ENCODE measurements at regions not wholly inside any gene's neighbourhood (a gene's known extent, or its start where the extent isn't known, plus 50 kb on each side); places are given as distances from the start of the nearest gene placed in this dataset.

DNA sequence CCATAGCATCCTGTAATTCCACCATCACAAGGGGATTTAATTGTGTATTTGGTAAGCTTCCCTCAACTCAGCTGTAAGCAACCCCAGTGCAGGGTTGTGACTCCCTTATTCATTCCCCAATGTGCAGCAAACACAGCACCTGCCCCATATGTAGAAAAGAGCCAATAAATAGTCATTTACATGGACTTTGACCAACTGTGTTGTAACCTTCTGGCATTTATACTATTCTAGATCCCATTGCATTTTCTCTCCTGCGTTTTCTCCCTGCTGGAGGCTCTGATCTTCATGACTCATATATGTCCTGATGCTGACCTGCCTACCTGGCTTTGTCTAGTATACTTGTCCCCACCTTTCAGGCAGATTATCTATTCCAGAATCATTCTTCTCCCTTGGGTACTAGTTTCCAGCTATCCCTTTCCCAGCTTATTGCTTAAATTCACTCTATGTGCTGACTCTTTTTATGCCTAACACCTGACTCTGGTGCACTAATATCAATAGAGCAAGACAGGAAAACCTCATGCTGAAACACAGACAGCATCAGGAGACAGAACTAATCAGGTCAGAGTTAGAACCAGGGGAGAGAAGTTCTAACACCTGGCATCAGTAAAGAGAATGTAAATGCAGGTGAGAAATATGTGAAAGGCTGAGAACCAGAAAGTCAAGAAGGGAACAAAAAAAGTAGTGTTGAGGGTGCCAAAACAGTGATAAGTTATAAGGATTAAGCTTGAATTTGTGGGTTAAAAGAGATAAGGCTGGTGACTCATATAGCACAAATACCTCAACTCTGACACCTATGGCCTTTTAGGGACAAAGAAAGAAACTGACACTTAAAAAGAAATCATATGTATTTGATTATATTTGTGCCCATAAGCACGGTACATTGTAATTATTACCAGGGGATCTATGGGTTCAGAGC, 402.7 kb downstream of the IPMK start:
- TF ChIP-seq, protein P1, sequence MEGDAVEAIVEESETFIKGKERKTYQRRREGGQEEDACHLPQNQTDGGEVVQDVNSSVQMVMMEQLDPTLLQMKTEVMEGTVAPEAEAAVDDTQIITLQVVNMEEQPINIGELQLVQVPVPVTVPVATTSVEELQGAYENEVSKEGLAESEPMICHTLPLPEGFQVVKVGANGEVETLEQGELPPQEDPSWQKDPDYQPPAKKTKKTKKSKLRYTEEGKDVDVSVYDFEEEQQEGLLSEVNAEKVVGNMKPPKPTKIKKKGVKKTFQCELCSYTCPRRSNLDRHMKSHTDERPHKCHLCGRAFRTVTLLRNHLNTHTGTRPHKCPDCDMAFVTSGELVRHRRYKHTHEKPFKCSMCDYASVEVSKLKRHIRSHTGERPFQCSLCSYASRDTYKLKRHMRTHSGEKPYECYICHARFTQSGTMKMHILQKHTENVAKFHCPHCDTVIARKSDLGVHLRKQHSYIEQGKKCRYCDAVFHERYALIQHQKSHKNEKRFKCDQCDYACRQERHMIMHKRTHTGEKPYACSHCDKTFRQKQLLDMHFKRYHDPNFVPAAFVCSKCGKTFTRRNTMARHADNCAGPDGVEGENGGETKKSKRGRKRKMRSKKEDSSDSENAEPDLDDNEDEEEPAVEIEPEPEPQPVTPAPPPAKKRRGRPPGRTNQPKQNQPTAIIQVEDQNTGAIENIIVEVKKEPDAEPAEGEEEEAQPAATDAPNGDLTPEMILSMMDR (IDR thresholded peaks at IDR 0.05; ENCODE audit: low read depth, low read length): no peak
- H3K4me3 ChIP-seq (ENCODE audit: low read depth, low read length): no peak overlapping the region

DNA sequence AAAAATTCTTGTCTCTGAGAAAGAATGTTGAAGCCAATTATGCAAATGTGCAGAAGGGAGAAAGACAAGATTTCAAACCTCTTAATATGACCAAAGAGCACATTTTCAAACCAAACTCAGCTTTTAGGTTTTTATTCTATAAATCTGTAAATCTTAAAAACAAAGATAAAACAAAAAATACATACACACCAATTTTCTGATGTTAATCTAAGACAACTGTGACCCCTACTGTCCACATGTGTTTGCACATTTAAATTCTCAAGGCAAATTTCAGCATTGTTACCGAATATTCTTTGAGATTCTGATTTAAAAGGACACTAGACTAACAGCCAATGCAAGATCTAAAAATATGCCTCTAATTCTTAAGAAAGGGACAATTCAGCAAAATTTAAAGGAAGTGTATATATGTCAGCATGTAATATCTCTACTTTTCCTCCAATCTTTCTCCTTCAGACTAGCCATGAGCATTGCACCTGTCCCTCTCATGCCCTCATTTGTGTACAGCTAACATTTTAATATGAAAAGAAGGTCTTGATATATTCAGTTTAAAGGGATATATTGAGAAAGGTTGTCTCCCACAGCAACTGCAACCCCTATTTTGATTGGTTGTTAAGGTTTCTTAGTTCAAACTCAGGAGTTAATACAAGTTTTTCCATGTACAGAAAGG, 417.9 kb downstream of the IPMK start:
- no peak overlapping the region for H3K4me3 ChIP-seq (ENCODE audit: low read depth, low read length)
- TF ChIP-seq, protein P1 (IDR thresholded peaks at IDR 0.05; ENCODE audit: low read depth, low read length): no peak

DNA sequence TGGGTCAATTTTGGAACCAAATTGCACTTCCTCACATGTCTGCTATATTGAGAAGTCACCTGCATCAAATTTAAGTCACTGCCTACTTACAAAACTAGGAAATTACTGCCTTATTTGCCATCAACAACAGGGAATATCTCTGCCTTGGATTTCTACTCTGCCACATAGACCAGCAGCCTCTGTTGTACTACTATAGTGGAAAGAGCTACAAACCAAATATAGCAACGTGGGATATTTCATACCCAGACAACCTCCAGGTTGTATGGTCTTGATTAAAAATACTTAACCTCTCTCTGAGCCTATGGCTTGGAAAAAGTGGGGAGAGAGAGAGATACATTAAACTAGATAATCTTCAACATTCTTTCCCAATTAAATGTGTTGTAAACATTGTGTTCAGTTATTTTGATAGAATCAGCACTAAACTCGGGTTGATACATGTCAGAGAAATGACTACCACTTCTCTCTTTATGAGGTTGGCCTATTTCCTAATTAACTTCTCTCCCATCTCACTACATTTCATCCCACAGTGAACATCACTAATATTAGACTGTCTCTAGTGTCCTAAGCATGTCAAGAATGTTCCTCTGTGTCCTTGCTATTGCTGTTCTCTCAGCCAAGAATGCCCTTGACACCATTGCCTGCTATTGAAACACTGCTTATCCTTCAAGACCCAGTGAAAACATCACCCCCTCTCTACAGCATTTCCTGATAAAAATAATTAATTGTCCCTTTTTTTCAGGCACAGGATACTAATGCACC, 421.2 kb downstream of the IPMK start:
- TF ChIP-seq, protein P1 (IDR thresholded peaks at IDR 0.05; ENCODE audit: low read depth, low read length): no peak
- no peak overlapping the region for H3K4me3 ChIP-seq (ENCODE audit: low read depth, low read length)

DNA sequence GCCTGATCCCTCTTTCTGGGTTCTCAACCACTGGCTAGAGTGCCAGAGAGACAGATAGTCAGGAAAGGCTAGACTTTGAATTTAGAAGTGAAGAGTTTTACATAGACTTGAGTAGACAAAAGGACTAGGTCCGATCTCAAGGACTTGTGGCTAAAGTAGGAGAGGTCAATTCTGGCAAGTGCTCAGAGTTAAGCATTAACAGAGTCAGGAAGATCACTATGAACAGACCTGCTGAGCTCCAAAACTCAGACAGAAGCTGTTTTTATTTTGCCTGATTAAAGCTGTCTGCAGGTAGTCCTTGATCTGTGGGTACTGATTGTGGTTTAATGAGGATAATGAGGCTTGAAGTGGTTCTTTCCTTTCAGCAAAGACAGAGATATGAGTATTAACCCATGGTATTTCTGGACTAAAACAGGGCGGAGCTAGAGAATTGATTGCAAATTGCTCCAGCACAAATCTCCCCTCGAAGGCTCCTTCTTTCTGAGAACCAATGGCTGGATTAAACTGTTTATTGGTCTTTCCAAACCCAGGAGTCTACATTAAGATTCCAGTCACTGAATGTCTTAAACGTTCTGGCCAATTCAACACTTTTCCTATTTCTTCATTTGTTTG, 423.2 kb downstream of the IPMK start:
- TF ChIP-seq, protein P1 (IDR thresholded peaks at IDR 0.05; ENCODE audit: low read depth, low read length): no peak
- no peak overlapping the region for H3K4me3 ChIP-seq (ENCODE audit: low read depth, low read length)

DNA sequence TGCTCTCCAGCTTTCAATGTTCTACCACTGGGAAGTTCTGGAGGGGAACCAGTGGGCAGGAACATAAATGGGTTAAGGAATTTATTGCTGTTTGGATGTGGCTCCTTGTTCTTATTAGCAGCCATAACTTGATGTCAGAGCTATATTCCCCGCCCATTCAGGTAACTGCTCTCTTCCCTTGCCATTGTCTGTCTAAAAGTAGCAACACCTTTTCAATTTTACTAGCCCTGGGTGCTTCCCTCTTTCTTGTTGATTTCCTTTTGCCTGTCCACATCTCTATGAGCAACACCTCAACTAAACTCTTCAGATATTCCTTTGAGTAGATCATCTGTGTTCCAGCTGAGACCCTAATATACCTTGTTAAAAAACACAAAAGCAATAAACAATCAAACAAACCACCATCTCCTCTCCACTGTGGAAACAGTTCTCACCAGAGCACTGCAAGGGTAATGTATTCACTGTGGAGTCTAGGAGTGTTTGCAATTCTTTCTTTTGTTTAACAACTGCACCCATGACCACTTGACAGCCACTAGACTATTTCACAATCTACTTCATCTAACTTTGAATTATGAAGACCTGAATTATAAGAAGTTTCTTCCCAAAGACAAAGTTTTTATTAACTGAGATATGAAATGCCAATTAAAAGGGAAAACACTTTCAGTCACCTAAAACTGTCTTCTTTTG, 436.7 kb downstream of the IPMK start:
- TF ChIP-seq, protein P1 (IDR thresholded peaks at IDR 0.05; ENCODE audit: low read depth, low read length): no peak
- H3K4me3 ChIP-seq (ENCODE audit: low read depth, low read length): no peak overlapping the region

DNA sequence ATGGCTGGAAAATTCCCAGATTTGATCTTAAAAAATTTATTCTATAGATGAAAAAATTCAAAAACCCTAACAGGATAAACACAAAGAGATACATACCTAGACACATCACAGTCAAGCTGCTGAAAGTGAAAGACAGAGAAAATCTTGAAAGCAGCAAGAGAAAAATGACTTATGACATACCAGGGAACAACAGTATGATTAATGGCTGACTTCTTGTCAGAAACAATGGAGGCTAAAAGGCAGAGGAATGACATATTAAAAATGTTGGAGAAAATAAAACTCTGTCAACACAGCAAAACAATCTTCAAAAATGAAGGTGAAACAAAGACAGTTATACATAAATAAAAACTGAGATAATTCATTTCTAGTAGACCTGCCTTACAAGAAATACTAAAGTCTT, 442.7 kb downstream of the IPMK start:
- TF ChIP-seq, protein P1 (IDR thresholded peaks at IDR 0.05; ENCODE audit: low read depth, low read length): no peak

More for the DNA sequence above, 442.7 kb downstream of the IPMK start:
- no peak overlapping the region for H3K4me3 ChIP-seq (ENCODE audit: low read depth, low read length)
